Central memory CD8-positive, alpha-beta T cell (primary cell): ENCODE measurements at regions not wholly inside any gene's neighbourhood (a gene's known extent, or its start where the extent isn't known, plus 50 kb on each side); places are given as distances from the start of the nearest gene placed in this dataset.
"Not testable (repeated sequence)": the region's sequence is repeated elsewhere in the genome, so short reads cannot be mapped to it uniquely, and the experiment has no call there.

ENCODE experiments used
- ATAC-seq: fragments of 150-1000 bp; cut with Tn5 transposase; replicated peaks from 2 replicates; pipeline ENCODE4 v1.10.0; 2022; ENCODE audit warnings: mild to moderate bottlenecking, moderate FRiP score, moderate number of reproducible peaks; ENCODE audit not compliant: poor library complexity, severe bottlenecking; ENCODE audit errors: extremely low read depth
- DNase-seq, 2 donors: peaks; one replicate each; pipeline ENCODE4 v3.0.0; 2021; ENCODE audit warnings: low spot score in 2 of 2
- H3K27ac Mint-ChIP-seq: one replicate; pipeline ENCODE4 v1.8.0; 2022; ENCODE audit warnings: low read depth, mild to moderate bottlenecking, moderate library complexity, mixed read lengths
- H3K27me3 Mint-ChIP-seq: one replicate; pipeline ENCODE4 v1.8.0; 2022; ENCODE audit warnings: mixed read lengths
- H3K36me3 Mint-ChIP-seq: one replicate; pipeline ENCODE4 v1.8.0; 2022; ENCODE audit warnings: mild to moderate bottlenecking, moderate library complexity, mixed read lengths; ENCODE audit not compliant: insufficient read depth
- H3K4me1 Mint-ChIP-seq: one replicate; pipeline ENCODE4 v1.8.0; 2022; ENCODE audit warnings: mixed read lengths
- H3K4me3 Mint-ChIP-seq: one replicate; pipeline ENCODE4 v1.8.0; 2022; ENCODE audit warnings: mild to moderate bottlenecking, moderate library complexity, mixed read lengths
- H3K9me3 Mint-ChIP-seq: one replicate; pipeline ENCODE4 v1.8.0; 2022; ENCODE audit warnings: mixed read lengths

DNA sequence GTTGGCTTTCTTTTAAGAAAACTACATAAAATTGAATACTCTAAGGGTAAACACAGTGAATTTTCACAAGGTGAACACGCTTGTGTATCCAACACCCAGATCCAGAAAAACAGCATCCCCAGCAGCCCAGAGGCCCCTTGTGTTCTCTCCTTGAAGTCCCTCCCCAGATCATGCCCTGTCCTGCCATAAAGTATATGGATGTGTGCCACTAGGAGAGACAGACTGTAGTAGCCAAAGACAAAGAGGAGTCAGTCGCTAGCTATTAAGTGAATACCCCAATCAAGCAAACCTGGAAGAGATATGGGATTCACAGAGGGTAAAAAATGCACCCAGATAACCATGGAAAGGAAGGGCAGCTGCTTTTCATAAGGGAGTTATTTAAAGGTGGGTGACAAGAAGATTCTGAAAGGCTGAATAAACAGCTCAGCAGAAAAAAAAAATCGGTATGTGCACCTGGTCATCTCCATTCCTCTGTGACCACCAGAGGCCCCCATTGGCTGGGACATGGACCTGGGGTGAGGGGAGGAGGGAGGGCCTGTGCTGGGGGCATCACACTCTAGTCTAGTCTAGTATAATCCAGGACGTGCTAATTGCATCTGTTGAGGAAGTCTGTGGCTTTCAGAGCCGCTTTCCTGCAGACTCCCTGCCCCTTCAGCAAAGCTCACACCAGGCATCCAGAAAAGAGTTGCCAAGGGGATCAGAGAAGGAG, 167.3 kb upstream of the NDN start:
- ATAC-seq (no peak), DNase-seq (no peak)
- H3K4me3 Mint-ChIP-seq: no peak overlapping the region
- peaks cover 7% of the 10 kb centered on the region for H3K9me3 Mint-ChIP-seq
- H3K36me3 Mint-ChIP-seq: peaks cover 2% of the 10 kb centered on the region
- no peaks in the 10 kb centered on the region for H3K4me1 Mint-ChIP-seq
- no peaks in the 10 kb centered on the region for H3K27me3 Mint-ChIP-seq
- no peak overlapping the region for H3K27ac Mint-ChIP-seq

DNA sequence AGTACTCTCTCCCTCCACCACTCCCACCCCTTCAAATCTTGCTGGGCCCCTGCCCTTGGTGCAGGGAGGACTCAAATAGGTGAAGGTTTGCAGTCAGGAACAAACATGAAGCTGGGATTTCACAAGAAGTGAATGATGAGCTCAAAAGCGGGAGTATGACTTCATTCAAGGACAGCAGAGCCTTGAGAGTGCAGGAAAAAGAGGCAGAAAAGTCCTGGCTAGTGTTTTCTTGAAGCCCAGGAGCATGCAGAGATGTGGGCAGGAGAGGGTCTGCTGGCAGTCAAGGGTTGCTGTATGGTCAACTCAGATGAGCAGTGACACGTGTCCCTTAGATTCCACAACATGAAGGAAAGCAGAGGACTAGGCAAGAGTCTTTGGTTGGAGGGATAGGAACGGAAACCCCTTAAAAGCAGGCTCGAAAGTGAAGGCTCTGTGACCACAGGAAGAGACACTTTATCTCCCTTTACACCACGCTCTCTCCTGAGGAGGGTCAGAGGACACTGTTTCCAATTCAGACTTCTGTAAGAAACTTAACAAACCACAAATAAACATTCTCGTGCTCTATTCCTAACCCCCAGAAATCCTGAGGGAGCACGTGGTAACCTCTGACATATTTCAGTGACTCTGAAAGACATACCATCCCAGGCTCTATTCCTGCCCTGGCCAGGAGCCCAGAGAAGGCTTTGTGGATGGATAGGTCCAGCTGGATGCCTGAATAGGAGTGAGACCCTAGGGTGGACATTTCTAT, 168.0 kb upstream of the NDN start:
- no peak overlapping the region for H3K27ac Mint-ChIP-seq
- H3K27me3 Mint-ChIP-seq: no peaks in the 10 kb centered on the region
- peaks cover 2% of the 10 kb centered on the region for H3K36me3 Mint-ChIP-seq
- ATAC-seq (no peak), DNase-seq (no peak)
- no peak overlapping the region for H3K4me3 Mint-ChIP-seq
- peaks cover 7% of the 10 kb centered on the region for H3K9me3 Mint-ChIP-seq
- H3K4me1 Mint-ChIP-seq: no peaks in the 10 kb centered on the region

DNA sequence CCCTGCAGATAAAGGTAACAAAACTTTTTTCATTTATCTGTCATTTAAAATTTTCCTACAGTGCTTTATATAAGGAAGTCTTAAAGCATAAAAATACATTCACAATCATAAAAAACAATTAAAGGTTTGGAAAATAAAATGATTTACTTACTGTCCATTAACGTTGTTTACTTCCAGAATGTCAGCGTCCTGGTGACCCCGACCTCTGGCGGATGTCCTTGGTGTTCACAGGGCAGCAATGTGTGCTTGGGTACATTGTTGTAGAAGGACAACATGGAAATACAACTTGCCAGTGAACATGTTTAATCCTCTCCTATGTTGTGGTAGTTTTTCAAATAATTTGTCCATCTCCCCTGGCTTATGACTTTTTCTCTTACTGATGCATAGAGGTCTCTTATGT, 168.8 kb upstream of the NDN start:
- DNase-seq (no peak), ATAC-seq (no peak)
- Mint-ChIP-seq H3K4me1 (no peaks in the 10 kb centered on the region), H3K9me3 (peaks cover 8% of the 10 kb centered on the region), H3K27ac (no peak overlapping the region), H3K27me3 (no peaks in the 10 kb centered on the region), H3K4me3 (no peak overlapping the region), H3K36me3 (peaks cover 2% of the 10 kb centered on the region)

DNA sequence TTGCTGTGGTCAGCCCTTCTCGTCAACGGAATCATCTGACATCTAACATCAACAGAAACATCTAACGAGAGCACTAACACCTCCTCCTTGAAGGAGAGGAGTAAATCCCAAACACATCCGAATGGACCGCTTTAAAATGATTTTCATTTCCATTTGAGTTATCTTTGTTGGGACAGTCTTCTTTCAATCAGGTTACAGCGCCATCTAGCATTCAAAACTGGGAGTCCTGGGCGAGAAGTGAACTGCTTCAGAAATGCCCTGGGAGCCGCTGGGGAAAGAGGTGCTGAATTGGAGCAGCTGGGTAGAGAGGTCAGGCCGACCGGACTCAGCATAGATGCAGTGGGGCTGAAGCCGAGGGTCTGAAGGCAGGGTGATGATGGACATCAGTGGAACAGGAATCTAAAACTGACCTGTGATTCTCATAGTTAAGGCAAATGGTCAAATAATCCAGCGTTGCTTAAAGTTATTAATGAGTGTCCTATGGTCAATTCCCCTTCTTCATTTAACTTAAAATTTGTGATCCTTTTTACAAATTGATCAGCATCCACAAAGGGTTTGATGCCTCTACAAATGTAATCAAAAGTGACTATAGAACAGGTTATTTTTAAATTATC, 170.0 kb upstream of the NDN start:
- ATAC-seq: no peak
- Mint-ChIP-seq H3K36me3 (peaks cover 2% of the 10 kb centered on the region), H3K27me3 (no peaks in the 10 kb centered on the region), H3K4me1 (no peaks in the 10 kb centered on the region), H3K4me3 (no peak overlapping the region), H3K27ac (no peak overlapping the region), H3K9me3 (peaks cover 15% of the 10 kb centered on the region)
- DNase-seq: no peak

DNA sequence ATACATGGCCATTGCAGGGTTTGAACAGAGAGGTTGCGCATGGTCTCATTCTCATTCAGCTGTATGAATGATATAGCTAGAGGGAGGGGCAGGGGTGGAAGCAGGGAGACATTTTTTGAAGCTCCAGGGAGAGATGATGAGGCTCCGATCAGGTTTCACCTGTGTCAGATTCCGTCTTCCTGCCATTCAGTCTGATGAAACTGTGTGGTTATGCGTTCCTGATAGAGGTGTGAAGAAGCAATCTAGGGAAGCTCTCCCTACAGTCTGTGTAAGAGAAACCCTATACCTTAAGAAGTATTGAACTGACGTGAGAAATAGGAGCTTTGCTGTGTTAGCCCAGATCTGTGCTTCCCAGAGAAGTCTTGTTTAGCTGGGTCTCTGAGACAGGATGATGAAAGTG, 171.9 kb upstream of the NDN start:
- ATAC-seq: no peak
- H3K4me1 Mint-ChIP-seq: no peaks in the 10 kb centered on the region
- H3K4me3 Mint-ChIP-seq: no peak overlapping the region
- H3K27ac Mint-ChIP-seq: no peak overlapping the region
- peaks cover 20% of the 10 kb centered on the region for H3K9me3 Mint-ChIP-seq
- peaks cover 2% of the 10 kb centered on the region for H3K36me3 Mint-ChIP-seq
- H3K27me3 Mint-ChIP-seq: no peaks in the 10 kb centered on the region
- DNase-seq: no peak

DNA sequence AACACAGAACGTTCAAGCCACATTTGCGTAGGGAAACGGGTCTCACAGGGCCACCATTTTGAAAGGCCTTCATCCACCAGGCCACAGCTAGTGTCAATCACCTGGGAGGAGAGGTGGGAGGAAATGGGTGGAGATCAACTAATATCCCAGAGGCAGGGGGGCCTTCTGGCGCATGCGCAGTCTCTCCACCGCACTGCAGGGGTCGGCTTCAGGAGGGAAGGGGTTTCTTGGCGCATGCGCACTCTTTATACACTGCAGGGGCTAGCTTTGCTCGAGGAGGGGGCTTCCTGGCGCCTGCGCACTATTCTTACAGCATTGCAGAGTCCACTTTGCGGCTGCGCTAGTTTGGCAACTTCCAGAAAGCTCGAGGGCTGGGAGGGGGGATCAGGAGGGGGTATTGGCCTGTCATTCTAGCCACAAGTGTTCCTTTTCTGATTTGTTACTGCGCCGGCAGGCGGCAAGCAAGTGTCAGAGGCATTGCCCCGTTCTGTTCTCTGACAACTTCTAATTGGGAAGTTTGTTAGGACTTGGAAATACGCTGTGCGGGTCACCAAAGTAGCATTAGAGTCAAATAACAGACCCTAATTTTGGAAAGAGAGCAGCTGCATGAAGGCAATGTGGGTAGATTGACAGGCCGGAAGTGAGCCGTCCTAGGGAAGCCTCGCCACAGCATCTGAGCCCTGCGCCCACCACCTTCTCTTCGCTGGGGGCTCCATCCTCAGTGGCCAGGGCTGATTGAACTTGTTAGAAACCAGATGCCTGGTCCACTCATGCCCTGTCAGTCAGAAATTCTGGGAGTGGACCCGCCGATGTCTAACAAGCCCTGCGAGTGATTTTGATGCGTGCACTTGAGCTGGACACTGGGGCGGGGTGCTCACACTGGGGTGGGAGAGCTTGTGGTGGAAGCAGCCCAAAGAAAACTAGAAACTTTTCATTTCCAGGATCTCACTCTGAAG, 173.5 kb upstream of the NDN start:
- H3K4me1 Mint-ChIP-seq: no peaks in the 10 kb centered on the region
- H3K4me3 Mint-ChIP-seq: no peak overlapping the region
- ATAC-seq (no peak), DNase-seq (no peak)
- no peaks in the 10 kb centered on the region for H3K27me3 Mint-ChIP-seq
- peaks cover 2% of the 10 kb centered on the region for H3K36me3 Mint-ChIP-seq
- H3K27ac Mint-ChIP-seq: no peak overlapping the region
- peaks cover 20% of the 10 kb centered on the region for H3K9me3 Mint-ChIP-seq

DNA sequence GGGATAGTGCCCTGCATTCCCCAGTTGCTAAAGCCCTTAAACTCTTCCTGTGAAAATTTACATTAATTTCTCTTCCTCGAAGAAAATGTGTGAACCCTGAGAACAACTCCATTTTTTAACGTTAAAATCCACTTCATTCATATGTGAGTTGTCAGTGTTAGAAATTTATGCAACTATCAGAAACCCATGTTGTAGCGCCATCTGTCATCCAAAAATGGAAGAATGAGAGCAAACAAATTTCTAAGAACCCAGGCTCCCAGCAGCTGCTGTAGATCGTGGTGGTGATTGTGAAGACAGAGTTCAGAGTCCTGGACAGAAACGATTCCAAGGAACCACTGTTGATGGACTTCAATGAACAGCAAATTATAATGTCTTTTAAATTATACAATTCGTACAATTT, 179.7 kb upstream of the NDN start:
- ATAC-seq (no peak), DNase-seq (no peak)
- Mint-ChIP-seq H3K4me3 (no peak overlapping the region), H3K27me3 (no peaks in the 10 kb centered on the region), H3K27ac (no peak overlapping the region), H3K9me3 (peaks cover 6% of the 10 kb centered on the region), H3K4me1 (no peaks in the 10 kb centered on the region), H3K36me3 (no peaks in the 10 kb centered on the region)

DNA sequence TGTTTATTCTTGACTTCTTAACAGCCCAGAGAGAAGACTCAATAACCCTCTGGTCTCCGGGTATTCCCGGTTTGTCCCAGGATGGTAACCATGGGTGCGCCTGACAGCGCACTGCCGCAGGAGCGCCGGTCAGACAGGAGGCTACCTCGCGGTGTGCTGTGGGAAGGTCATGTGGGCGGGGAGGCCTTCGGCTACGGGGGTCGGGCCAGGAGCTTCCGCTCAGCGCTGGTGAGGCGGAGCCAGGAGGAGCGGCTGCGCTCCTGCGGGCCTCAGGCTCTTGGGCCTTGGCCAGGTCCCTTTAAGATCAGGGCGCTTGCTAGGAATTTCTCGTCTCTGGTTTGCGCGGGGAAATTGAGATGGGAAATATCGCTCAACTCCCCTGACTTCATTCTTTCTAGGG, 182.3 kb upstream of the NDN start:
- Mint-ChIP-seq H3K9me3 (no peaks in the 10 kb centered on the region), H3K27ac (no peak overlapping the region), H3K4me1 (no peaks in the 10 kb centered on the region), H3K36me3 (peaks cover 2% of the 10 kb centered on the region), H3K4me3 (no peak overlapping the region), H3K27me3 (no peaks in the 10 kb centered on the region)
- ATAC-seq (no peak), DNase-seq (no peak)

DNA sequence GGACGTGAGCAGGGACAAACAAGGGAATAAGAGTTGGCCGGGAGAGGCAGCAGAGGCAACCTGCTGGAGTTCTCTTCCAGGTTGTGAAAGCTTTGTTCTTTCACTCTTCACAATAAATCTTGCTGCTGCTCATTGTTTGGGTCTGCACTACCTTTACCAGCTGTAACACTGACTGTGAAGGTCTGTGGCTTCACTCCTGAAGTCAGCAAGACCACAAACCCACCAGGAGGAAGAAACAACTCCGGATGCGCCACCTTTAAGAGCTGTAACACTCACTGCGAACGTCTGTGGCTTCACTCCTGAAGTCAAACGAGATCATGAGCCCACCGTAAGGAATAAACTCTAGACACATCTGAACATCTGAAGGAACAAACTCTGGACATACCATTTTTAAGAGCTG, 186.5 kb upstream of the NDN start:
- not testable (repeated sequence) for ATAC-seq

DNA sequence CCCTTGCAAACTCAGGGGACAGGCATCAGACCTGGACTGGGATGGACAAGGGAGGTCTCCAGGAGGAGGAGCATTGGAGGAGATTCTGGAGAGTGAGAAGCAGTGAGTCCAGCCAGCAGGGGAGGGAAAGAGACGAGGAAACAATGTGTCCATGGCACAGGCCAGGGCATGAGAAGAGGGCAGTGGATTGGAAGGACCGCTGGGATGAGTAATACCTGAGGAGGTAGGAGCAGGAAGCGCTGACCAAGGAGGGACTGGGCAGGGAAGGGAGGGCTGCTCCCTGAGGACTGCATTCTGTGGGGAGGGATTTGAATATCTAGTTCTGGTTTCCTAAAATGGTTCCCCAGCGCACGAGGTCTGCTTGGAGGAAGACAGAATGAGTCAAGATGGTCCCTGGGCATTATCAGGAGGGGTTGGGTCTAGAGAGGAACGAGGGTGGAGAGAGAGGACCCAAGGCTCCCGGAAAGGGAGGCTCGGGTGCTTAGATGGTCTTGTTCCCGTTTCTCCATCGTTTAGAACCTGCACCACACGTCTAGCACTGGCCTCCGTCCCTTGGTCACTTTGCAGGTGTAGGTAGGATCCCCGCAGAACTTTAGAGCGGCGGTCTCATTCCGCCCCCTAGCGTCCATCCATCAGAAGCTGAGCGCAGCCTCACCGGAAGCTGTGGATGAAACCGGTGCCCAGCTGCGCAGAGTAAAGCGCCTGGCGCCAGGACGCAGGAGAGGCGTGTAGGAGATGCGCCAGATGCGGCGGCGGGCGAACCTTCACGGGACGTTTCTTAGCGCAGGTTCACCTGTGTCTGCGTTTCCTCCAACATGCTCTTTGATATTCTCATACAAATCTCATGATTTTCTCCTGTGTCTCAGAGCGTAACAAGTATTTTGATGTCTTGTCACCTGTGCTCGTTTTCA, 190.7 kb upstream of the NDN start:
- Mint-ChIP-seq H3K4me3 (no peak overlapping the region), H3K27ac (no peak overlapping the region), H3K4me1 (no peaks in the 10 kb centered on the region), H3K27me3 (no peaks in the 10 kb centered on the region), H3K36me3 (peaks cover under 1% of the 10 kb centered on the region), H3K9me3 (peaks cover 13% of the 10 kb centered on the region)
- DNase-seq: no peak
- no peak for ATAC-seq

More for the DNA sequence above, 186.5 kb upstream of the NDN start:
- not testable (repeated sequence) for H3K27me3 Mint-ChIP-seq, H3K36me3 Mint-ChIP-seq, H3K4me1 Mint-ChIP-seq, H3K27ac Mint-ChIP-seq, H3K4me3 Mint-ChIP-seq, DNase-seq
- peaks cover 13% of the 10 kb centered on the region for H3K9me3 Mint-ChIP-seq

DNA sequence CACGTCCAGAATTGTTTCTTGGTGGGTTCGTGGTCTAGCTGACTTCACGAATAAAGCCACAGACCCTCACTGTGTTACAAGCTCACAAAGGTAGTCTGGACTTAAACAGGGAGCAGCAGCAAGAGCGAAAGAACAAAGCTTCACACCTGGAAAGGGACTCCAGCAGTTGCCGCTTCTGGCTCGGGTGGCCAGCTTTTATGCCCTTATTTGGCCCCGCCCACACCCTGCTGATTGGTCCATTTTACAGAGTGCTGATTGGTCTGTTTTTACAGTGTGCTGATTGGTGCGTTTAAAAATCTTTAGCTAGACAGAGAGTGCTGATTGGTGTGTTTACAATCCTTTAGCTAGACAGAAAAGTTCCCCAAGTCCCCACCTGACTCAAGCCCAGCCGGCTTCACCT, 194.2 kb upstream of the NDN start:
- no peak for ATAC-seq

More for the DNA sequence above, 194.2 kb upstream of the NDN start:
- Mint-ChIP-seq H3K27ac (no peak overlapping the region), H3K4me1 (no peaks in the 10 kb centered on the region), H3K9me3 (peaks cover 16% of the 10 kb centered on the region), H3K27me3 (no peaks in the 10 kb centered on the region), H3K4me3 (no peak overlapping the region), H3K36me3 (no peaks in the 10 kb centered on the region)
- no peak for DNase-seq
